HL-60 (cell line): ENCODE measurements at regions not wholly inside any gene's neighbourhood (a gene's known extent, or its start where the extent isn't known, plus 50 kb on each side); places are given as distances from the start of the nearest gene placed in this dataset.

Experiments
- GABPA ChIP-seq: IDR thresholded peaks from 2 replicates; pipeline ENCODE4 v1.6.1; 2012; ENCODE audit warnings: low read depth
- POLR2AphosphoS5 ChIP-seq: IDR thresholded peaks from 2 replicates; pipeline ENCODE4 v1.6.1; 2012; ENCODE audit warnings: low read depth
- SPI1 ChIP-seq: IDR thresholded peaks from 2 replicates; pipeline ENCODE4 v1.6.1; 2012; ENCODE audit warnings: low read depth, mild to moderate bottlenecking, borderline replicate concordance
- TF ChIP-seq, protein P1 (sequence below): IDR thresholded peaks from one replicate; pipeline ENCODE4 v1.5.1; 2011; ENCODE audit warnings: low read length, control low read depth, inconsistent platforms; ENCODE audit not compliant: insufficient read depth
- TF ChIP-seq, protein P2 (sequence below): IDR thresholded peaks from 2 replicates; pipeline ENCODE4 v1.6.1; 2012; ENCODE audit warnings: low read depth; ENCODE audit not compliant: insufficient replicate concordance

- TF ChIP-seq, protein P1, sequence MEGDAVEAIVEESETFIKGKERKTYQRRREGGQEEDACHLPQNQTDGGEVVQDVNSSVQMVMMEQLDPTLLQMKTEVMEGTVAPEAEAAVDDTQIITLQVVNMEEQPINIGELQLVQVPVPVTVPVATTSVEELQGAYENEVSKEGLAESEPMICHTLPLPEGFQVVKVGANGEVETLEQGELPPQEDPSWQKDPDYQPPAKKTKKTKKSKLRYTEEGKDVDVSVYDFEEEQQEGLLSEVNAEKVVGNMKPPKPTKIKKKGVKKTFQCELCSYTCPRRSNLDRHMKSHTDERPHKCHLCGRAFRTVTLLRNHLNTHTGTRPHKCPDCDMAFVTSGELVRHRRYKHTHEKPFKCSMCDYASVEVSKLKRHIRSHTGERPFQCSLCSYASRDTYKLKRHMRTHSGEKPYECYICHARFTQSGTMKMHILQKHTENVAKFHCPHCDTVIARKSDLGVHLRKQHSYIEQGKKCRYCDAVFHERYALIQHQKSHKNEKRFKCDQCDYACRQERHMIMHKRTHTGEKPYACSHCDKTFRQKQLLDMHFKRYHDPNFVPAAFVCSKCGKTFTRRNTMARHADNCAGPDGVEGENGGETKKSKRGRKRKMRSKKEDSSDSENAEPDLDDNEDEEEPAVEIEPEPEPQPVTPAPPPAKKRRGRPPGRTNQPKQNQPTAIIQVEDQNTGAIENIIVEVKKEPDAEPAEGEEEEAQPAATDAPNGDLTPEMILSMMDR, result no peak
- no peak for TF ChIP-seq POLR2AphosphoS5
- TF ChIP-seq, protein P2, sequence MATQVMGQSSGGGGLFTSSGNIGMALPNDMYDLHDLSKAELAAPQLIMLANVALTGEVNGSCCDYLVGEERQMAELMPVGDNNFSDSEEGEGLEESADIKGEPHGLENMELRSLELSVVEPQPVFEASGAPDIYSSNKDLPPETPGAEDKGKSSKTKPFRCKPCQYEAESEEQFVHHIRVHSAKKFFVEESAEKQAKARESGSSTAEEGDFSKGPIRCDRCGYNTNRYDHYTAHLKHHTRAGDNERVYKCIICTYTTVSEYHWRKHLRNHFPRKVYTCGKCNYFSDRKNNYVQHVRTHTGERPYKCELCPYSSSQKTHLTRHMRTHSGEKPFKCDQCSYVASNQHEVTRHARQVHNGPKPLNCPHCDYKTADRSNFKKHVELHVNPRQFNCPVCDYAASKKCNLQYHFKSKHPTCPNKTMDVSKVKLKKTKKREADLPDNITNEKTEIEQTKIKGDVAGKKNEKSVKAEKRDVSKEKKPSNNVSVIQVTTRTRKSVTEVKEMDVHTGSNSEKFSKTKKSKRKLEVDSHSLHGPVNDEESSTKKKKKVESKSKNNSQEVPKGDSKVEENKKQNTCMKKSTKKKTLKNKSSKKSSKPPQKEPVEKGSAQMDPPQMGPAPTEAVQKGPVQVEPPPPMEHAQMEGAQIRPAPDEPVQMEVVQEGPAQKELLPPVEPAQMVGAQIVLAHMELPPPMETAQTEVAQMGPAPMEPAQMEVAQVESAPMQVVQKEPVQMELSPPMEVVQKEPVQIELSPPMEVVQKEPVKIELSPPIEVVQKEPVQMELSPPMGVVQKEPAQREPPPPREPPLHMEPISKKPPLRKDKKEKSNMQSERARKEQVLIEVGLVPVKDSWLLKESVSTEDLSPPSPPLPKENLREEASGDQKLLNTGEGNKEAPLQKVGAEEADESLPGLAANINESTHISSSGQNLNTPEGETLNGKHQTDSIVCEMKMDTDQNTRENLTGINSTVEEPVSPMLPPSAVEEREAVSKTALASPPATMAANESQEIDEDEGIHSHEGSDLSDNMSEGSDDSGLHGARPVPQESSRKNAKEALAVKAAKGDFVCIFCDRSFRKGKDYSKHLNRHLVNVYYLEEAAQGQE, result no peak
- no peak for TF ChIP-seq GABPA
- TF ChIP-seq SPI1, result no peak
These were observed 161.1 kb downstream of the TRIML1 start for GRCh38 chr4:188300385-188300784.
